Medulla oblongata (tissue), 1 donor: ENCODE measurements at regions not wholly inside any gene's neighbourhood (a gene's known extent, or its start where the extent isn't known, plus 50 kb on each side); places are given as distances from the start of the nearest gene placed in this dataset.
"Not testable (repeated sequence)": the region's sequence is repeated elsewhere in the genome, so short reads cannot be mapped to it uniquely, and the experiment has no call there.

Experiments
- DNase-seq: peaks from one replicate; pipeline ENCODE4 v3.0.0-alpha.2; 2015; ENCODE audit errors: extremely low spot score

- DNase-seq = no peak
These were observed 79.6 kb downstream of the INSIG1 start for GRCh38 chr7:155377071-155377837.

GRCh38 chr7:155377838-155378579 lies 79.9 kb upstream of the EN2 start:
- no peak for DNase-seq

- no peak for DNase-seq
These were observed 79.4 kb upstream of the EN2 start for GRCh38 chr7:155378580-155378934.

GRCh38 chr7:155378959-155379871 lies 78.7 kb upstream of the EN2 start:
- no peak for DNase-seq

- DNase-seq = peak; percentile 84
These were observed 77.6 kb upstream of the EN2 start for GRCh38 chr7:155380221-155380861.

- no peak for DNase-seq
These were observed 76.7 kb upstream of the EN2 start for GRCh38 chr7:155380976-155381851.

GRCh38 chr7:155381852-155382801 lies 75.8 kb upstream of the EN2 start:
- DNase-seq = no peak

- no peak for DNase-seq
These were observed 75.1 kb upstream of the EN2 start for GRCh38 chr7:155382802-155383171.

- no peak for DNase-seq
These were observed 74.0 kb upstream of the EN2 start for GRCh38 chr7:155383756-155384491.

- DNase-seq = no peak
These were observed 73.2 kb upstream of the EN2 start for GRCh38 chr7:155384751-155385150.

GRCh38 chr7:155385182-155385581 lies 72.7 kb upstream of the EN2 start:
- not testable (repeated sequence) for DNase-seq

- no peak for DNase-seq
These were observed 71.3 kb upstream of the EN2 start for GRCh38 chr7:155386608-155387007.

- no peak for DNase-seq
These were observed 70.8 kb upstream of the EN2 start for GRCh38 chr7:155387066-155387620.

- DNase-seq = no peak
These were observed 69.4 kb upstream of the EN2 start for GRCh38 chr7:155388561-155388960.

- DNase-seq = no peak
These were observed 66.5 kb upstream of the EN2 start for GRCh38 chr7:155391414-155391813.

GRCh38 chr7:155392726-155393570 lies 65.0 kb upstream of the EN2 start:
- no peak for DNase-seq

GRCh38 chr7:155394413-155394812 lies 63.5 kb upstream of the EN2 start:
- DNase-seq = no peak
